PC-3 (cell line): ENCODE measurements at regions not wholly inside any gene's neighbourhood (a gene's known extent, or its start where the extent isn't known, plus 50 kb on each side); places are given as distances from the start of the nearest gene placed in this dataset.

Source experiments
- ATAC-seq: fragments of 200-7000 bp; cut with Tn5 transposase; 2 replicates; pipeline ENCODE4 v1.9.1; 2020; ENCODE audit warnings: mild to moderate bottlenecking, moderate library complexity
- BruUV-seq: library from RNA; stranded (reverse); fragments of 400-500 nt; replicated peaks from 2 replicates; lab custom pipeline; 2021; lab: Mats Ljungman, UMichigan
- CTCF ChIA-PET: fragments of 300-600 bp; sonication (Branson Sonifier 250); formaldehyde crosslinking; loops from one replicate; lab custom pipeline; 2022; ENCODE audit warnings: antibody characterized with exemption; lab: Charles Lee
- POLR2A ChIA-PET: fragments of 300-600 bp; sonication (Branson Sonifier 250); formaldehyde crosslinking; loops from one replicate; lab custom pipeline; 2022; ENCODE audit warnings: antibody characterized with exemption; ENCODE audit not compliant: unreplicated experiment; lab: Charles Lee
- DNase-seq: peaks from one replicate; pipeline ENCODE4 v3.0.0-alpha.2; 2015
- H2AFZ ChIP-seq: fragments of 300-600 bp; sonication (generic); 2 replicates; pipeline ENCODE4 v1.6.0; 2016; ENCODE audit warnings: antibody characterized with exemption, low read length
- H3F3A ChIP-seq: fragments of 300-600 bp; sonication (generic); one replicate; pipeline ENCODE4 v1.6.0; 2017; ENCODE audit warnings: antibody characterized with exemption, low read length, control low read depth, mild to moderate bottlenecking; ENCODE audit not compliant: unreplicated experiment
- H3K27ac ChIP-seq: fragments of 300-600 bp; sonication (generic); 2 replicates; pipeline ENCODE4 v1.5.1; 2016; ENCODE audit warnings: mild to moderate bottlenecking, low read length
- H3K27me3 ChIP-seq: fragments of 300-600 bp; sonication (generic); 2 replicates; pipeline ENCODE4 v1.6.1; 2016; ENCODE audit warnings: low read length, mixed read lengths
- H3K36me3 ChIP-seq: fragments of 300-600 bp; sonication (generic); 2 replicates; pipeline ENCODE4 v1.6.1; 2016; ENCODE audit warnings: low read depth, mixed run types, low read length, mixed read lengths
- H3K4me1 ChIP-seq: fragments of 300-600 bp; sonication (generic); 2 replicates; pipeline ENCODE4 v1.5.1; 2016; ENCODE audit warnings: low read length; ENCODE audit not compliant: insufficient read depth
- H3K4me2 ChIP-seq: fragments of 300-600 bp; sonication (generic); 2 replicates; pipeline ENCODE4 v1.6.0; 2016; ENCODE audit warnings: low read length
- H3K4me3 ChIP-seq: fragments of 300-600 bp; sonication (generic); 2 replicates; pipeline ENCODE4 v1.5.1; 2016; ENCODE audit warnings: mild to moderate bottlenecking, low read length, mixed read lengths
- H3K79me2 ChIP-seq: fragments of 300-600 bp; sonication (generic); 2 replicates; pipeline ENCODE4 v1.6.1; 2017; ENCODE audit warnings: low read length, mixed read lengths
- H3K9ac ChIP-seq: fragments of 300-600 bp; sonication (generic); 2 replicates; pipeline ENCODE4 v1.6.0; 2016; ENCODE audit warnings: mild to moderate bottlenecking, low read length
- H3K9me2 ChIP-seq: fragments of 300-600 bp; sonication (generic); replicated peaks from 2 replicates; pipeline ENCODE4 v1.6.1; 2016; ENCODE audit warnings: mixed run types, low read length, mixed read lengths
- H3K9me3 ChIP-seq: fragments of 300-600 bp; sonication (generic); 2 replicates; pipeline ENCODE4 v1.6.1; 2016; ENCODE audit warnings: low read length, mixed read lengths
- H4K20me1 ChIP-seq: fragments of 300-600 bp; sonication (generic); 2 replicates; pipeline ENCODE4 v1.6.1; 2016; ENCODE audit warnings: low read length, mixed read lengths
- CTCF ChIP-seq: fragments of 300-600 bp; sonication (generic); conservative IDR thresholded peaks from 2 replicates; pipeline ENCODE4 v1.5.1; 2017; ENCODE audit warnings: antibody characterized with exemption, low read depth, mild to moderate bottlenecking, low read length
- EZH2 ChIP-seq: fragments of 300-600 bp; sonication (generic); IDR thresholded peaks from one replicate; pipeline ENCODE4 v1.6.1; 2017; ENCODE audit warnings: antibody characterized with exemption, mild to moderate bottlenecking, low read length; ENCODE audit not compliant: unreplicated experiment
- EZH2phosphoT487 ChIP-seq: fragments of 300-600 bp; sonication (generic); IDR thresholded peaks from 2 replicates; pipeline ENCODE4 v1.6.1; 2018; ENCODE audit warnings: mild to moderate bottlenecking, antibody characterized with exemption, low read length, borderline replicate concordance
- intact Hi-C: fragments of 100-400 bp; cut with micrococcal nuclease; formaldehyde crosslinking; loops from 2 replicates; pipeline ENCODE4 v1.9.0; 2023

GRCh38 chrX:22686138-22686541 lies 313.6 kb upstream of the DDX53 start:
- no peaks in the 10 kb centered on the region for H3K9me2 ChIP-seq
- peak overlapping the region; percentile 63; the same call in 1 of the 2 replicates for H2AFZ ChIP-seq
- peak; percentile 54 for DNase-seq
- no peak overlapping the region for H3K27ac ChIP-seq
- intact Hi-C loops, result no loop called here
- no TSS peak for BruUV-seq
- H3K36me3 ChIP-seq, result no peaks in the 10 kb centered on the region
- H3K4me3 ChIP-seq, result no peak overlapping the region; the same call in 1 of the 2 replicates
- TF ChIP-seq CTCF (no peak), EZH2phosphoT487 (no peak), EZH2 (no peak)
- no peaks in the 10 kb centered on the region for H4K20me1 ChIP-seq
- peak overlapping the region; percentile 57 for H3K4me2 ChIP-seq
- peak; percentile 81 for ATAC-seq
- no peaks in the 10 kb centered on the region for H3F3A ChIP-seq
- H3K9me3 ChIP-seq, result no peaks in the 10 kb centered on the region
- no peaks in the 10 kb centered on the region for H3K79me2 ChIP-seq
- POLR2A ChIA-PET, result interaction anchor here (0.5 kb wide), 1 partner anchor 253 kb away, joined by 3 read pairs; no protein-coding TSS in a partner anchor
- H3K9ac ChIP-seq, result no peak overlapping the region
- H3K4me1 ChIP-seq, result peaks cover 6% of the 10 kb centered on the region; the same call in 1 of the 2 replicates
- CTCF ChIA-PET, result interaction anchor here (0.7 kb wide), 1 partner anchor 297 kb away, joined by 8 read pairs; no protein-coding TSS in a partner anchor
- no peaks in the 10 kb centered on the region for H3K27me3 ChIP-seq

- no TSS peak for BruUV-seq
- H3K27me3 ChIP-seq, result no peaks in the 10 kb centered on the region
- no peaks in the 10 kb centered on the region for H3K9me3 ChIP-seq
- intact Hi-C loops, result no loop called here
- no peak overlapping the region for H3K9ac ChIP-seq
- TF ChIP-seq EZH2 (no peak), CTCF (no peak)
- no peaks in the 10 kb centered on the region for H3K9me2 ChIP-seq
- H4K20me1 ChIP-seq, result no peaks in the 10 kb centered on the region
- H3K36me3 ChIP-seq, result no peaks in the 10 kb centered on the region
- CTCF ChIA-PET, result no interaction called here
- ATAC-seq (no peak), DNase-seq (no peak)
- H3K4me1 ChIP-seq, result peaks cover 6% of the 10 kb centered on the region; the same call in 1 of the 2 replicates
- H3K4me3 ChIP-seq, result no peak overlapping the region
- H3K27ac ChIP-seq, result no peak overlapping the region
- no peaks in the 10 kb centered on the region for H3F3A ChIP-seq
- POLR2A ChIA-PET, result no interaction called here
- H3K79me2 ChIP-seq, result no peaks in the 10 kb centered on the region
- no peak overlapping the region for H3K4me2 ChIP-seq
- no peak overlapping the region for H2AFZ ChIP-seq
Observed at GRCh38 chrX:22689290-22689689, 310.5 kb upstream of the DDX53 start.

- ATAC-seq (no peak), DNase-seq (no peak)
- H2AFZ ChIP-seq, result no peak overlapping the region
- no peak overlapping the region for H3K4me2 ChIP-seq
- H3K27me3 ChIP-seq, result no peaks in the 10 kb centered on the region
- H4K20me1 ChIP-seq, result no peaks in the 10 kb centered on the region
- H3K79me2 ChIP-seq, result no peaks in the 10 kb centered on the region
- no TSS peak for BruUV-seq
- H3K9me2 ChIP-seq, result no peaks in the 10 kb centered on the region
- no peaks in the 10 kb centered on the region for H3K9me3 ChIP-seq
- ChIA-PET CTCF (no interaction called here), POLR2A (no interaction called here)
- no peaks in the 10 kb centered on the region for H3F3A ChIP-seq
- no peak overlapping the region for H3K4me3 ChIP-seq
- H3K27ac ChIP-seq, result no peak overlapping the region
- peaks cover 6% of the 10 kb centered on the region; the same call in 1 of the 2 replicates for H3K4me1 ChIP-seq
- no peak overlapping the region for H3K9ac ChIP-seq
- TF ChIP-seq EZH2phosphoT487, result no peak
- TF ChIP-seq CTCF, result no peak
- no peaks in the 10 kb centered on the region for H3K36me3 ChIP-seq
- intact Hi-C loops, result no loop called here
Observed at GRCh38 chrX:22690116-22690515, 309.6 kb upstream of the DDX53 start.
